HT-29 (cell line): ENCODE measurements at regions not wholly inside any gene's neighbourhood (a gene's known extent, or its start where the extent isn't known, plus 50 kb on each side); places are given as distances from the start of the nearest gene placed in this dataset.
A peak's percentile ranks its signal among the peaks of the same experiment; 100 is the strongest.
"Not testable (repeated sequence)": the region's sequence is repeated elsewhere in the genome, so short reads cannot be mapped to it uniquely, and the experiment has no call there.

ENCODE experiments used
- DNase-seq: peaks from one replicate; pipeline ENCODE4 v3.0.0-alpha.2; 2015; ENCODE audit warnings: low spot score

DNA sequence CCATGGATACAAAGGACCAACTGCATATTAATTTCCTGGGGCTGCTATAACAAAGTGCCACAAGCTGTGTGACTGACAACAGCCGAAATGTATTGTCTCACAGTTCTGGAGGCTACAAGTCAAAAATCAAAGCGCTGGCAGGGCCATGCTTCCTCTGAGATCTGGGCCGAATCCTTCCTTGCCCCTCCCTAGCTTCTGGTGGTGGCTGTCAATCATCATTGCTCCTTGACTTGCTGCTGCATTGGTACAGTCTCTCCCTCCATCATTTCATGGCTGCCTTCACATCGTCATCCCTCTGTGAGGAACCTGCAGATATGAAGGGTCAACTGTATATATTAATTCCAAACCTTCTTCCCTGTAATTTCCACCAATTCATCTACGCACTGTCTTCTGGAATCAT is 118.3 kb downstream of the EXOC5 start:
- no peak for DNase-seq

DNA sequence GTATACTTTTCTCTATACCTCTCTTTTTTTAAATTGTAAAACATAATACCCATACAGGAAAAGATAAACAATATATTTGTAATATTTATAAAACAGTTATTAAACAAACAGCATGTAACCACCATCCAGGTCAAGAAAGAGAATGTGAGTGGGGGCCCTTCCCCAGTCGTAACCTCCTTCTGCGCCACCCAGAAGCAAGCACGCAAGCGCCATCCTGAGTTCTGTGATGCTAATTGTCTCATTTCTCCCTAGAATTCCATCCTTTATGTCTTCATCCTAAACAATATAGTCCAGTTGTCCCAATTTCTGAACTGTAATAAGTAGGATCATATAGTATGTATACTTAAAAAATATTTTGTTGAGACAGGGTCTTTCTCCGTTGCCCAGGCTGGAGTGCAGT is 129.5 kb downstream of the EXOC5 start:
- no peak for DNase-seq

DNA sequence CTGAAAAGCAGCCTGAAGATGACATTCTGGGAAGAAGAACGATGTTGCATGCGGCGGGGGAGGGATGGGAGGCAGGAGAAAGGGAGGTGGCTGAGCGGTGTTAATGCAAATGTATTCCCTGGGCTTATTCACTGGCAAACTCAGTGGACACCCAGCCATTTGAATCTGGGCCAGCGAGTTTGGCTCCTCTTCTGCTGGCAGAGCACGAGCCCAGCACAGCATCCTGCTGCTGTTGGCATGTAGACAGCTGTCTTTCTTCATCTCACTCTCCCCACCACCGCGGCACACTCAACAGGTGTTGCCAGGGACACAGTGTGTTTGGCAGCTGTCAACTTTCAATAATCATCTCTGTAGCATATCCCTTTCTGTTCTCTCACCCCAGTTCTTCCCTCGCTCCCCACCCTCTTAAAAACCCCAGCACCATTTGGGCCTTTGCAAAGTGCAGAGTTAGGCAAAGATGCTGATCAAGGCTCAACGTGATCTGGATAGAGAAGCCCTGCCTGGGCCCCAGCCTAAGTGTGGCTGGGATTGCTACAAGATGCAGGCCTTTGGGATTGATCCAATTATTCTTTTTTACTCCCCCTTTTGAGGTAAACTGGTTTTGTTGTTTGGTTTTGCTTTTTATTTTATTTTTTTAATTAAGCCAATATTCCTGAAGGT is 131.9 kb downstream of the EXOC5 start:
- DNase-seq, result no peak

DNA sequence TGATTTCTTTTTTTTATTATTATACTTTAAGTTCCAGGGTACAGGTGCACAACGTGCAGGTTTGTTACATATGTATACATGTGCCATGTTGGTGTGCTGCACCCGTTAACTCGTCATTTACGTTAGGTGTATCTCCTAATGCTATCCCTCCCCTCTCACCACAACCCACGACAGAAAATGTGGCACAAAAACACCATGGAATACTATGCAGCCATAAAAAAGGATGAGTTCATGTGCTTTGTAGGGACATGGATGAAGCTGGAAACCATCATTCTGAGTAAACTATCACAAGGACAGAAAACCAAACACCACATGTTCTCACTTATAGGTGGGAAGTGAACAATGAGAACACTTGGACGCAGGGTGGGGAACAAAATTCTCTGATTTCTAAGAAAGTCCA is 140.9 kb downstream of the EXOC5 start:
- DNase-seq, result not testable (repeated sequence)

DNA sequence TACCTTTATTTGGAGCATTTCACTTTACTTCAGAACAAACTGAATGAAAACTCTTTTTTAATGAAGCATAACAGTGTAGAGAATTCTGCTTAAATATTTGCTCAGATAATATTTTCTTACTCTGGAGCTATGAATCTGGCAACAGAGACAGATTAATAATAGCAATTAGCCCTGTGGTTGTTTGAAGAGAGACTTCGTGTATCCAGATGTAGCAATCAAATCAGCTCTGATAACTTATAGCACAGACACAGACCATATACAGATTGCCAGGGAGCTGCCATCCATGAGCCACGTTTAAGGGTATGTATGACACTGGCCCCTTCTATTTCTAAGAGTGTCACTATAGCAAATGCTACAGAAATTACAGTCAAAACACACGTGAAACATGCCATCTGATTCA is 146.6 kb downstream of the EXOC5 start:
- DNase-seq, result no peak

DNA sequence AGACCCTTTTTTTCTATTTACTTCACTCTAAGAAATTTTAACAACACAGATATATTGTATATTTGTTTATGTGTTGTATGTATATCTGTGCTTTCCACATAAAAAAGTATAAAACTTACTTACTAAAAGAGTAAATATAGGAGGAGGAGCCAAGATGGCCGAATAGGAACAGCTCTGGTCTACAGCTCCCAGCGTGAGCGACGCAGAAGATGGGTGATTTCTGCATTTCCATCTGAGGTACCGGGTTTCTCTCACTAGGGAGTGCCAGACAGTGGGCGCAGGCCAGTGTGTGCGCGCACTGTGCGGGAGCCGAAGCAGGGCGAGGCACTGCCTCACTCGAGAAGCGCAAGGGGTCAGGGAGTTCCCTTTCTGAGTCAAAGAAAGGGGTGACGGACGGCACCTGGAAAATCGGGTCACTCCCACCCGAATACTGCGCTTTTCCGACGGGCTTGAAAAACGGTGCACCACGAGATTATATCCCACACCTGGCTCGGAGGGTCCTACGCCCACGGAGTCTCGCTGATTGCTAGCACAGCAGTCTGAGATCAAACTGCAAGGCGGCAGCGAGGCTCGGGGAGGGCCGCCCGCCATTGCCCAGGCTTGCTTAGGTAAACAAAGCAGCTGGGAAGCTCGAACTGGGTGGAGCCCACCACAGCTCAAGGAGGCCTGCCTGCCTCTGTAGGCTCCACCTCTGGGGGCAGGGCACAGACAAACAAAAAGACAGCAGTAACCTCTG is 156.5 kb downstream of the EXOC5 start:
- peak; percentile 14 for DNase-seq

DNA sequence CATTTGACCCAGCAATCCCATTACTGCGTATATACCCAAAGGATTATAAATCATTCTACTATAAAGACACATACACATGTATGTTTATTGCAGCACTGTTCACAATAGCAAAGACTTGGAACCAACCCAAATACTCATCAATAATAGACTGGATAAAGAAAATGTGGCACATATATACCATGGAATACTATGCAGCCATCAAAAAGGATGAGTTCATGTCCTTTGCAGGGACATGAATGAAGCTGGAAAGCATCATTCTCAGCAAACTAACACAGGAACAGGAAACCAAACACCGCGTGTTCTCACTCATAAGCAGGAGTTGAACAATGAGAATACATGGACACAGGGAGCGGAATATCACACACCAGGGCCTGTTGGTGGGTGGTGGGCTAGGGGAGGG is 158.3 kb downstream of the EXOC5 start:
- not testable (repeated sequence) for DNase-seq

DNA sequence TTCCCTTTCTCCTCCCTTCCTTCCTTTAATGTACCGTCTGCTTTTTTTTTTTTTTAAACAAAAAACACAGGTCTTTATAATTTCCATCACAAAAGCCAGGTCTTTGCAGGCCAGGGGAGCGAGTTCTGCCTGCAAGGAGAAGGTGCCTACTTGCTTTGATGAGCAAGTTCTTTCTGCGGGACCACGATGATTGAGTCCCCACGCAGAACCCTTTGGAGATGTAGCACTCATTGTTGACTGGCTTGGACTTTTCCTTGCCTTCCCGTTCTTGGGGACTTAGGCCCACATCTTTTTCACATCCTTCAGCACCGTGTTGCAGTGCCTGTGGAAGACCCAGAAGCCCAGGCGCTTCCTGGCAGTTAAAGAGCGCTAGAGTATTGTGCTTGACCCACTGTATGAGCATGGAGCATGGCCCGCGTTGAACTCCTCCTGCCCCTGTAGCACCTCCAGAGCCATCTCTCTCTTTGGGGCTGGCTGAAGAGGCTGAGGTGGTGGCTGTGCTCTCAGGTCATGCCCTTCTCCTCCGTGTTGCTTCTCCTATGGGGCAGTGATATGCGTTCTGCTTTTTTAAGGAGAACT is 177.6 kb downstream of the EXOC5 start:
- no peak for DNase-seq

DNA sequence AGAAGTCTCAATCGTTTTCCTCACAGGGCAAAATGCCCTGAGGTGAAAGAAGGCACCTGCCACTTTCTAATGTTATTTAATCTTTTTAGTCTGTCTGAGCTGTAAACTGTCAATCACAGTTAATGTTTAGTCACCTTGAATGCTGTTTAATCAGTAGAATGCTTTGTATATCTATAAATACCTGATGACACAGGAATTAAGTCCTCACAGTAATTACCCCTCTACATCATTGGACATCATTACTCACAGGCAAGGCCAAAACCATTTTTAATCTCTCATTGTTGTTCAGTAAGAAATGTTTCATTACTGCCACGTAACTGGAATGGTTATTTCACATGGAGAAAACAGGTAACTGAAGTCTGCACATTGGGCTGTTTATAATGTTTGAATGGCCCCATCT is 178.8 kb downstream of the EXOC5 start:
- no peak for DNase-seq

DNA sequence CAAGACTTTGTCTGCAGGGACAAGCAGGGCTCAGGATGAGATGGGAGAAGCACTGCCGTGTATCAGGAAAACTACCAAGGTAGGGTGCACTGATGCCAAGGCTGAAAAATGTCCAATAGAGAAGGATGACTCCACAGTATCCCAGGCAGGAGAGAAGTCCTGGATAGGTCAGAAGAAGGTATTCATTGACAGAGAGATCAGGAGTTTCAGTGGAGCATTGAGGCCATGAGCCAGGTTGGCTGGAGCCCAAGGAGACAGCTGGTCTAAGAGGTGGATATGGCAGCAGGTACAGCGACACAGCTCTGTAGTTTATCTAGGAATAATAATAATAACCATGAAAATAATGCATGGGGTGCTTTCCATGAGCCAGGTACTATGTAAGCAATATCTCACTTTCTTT is 180.9 kb downstream of the EXOC5 start:
- no peak for DNase-seq

DNA sequence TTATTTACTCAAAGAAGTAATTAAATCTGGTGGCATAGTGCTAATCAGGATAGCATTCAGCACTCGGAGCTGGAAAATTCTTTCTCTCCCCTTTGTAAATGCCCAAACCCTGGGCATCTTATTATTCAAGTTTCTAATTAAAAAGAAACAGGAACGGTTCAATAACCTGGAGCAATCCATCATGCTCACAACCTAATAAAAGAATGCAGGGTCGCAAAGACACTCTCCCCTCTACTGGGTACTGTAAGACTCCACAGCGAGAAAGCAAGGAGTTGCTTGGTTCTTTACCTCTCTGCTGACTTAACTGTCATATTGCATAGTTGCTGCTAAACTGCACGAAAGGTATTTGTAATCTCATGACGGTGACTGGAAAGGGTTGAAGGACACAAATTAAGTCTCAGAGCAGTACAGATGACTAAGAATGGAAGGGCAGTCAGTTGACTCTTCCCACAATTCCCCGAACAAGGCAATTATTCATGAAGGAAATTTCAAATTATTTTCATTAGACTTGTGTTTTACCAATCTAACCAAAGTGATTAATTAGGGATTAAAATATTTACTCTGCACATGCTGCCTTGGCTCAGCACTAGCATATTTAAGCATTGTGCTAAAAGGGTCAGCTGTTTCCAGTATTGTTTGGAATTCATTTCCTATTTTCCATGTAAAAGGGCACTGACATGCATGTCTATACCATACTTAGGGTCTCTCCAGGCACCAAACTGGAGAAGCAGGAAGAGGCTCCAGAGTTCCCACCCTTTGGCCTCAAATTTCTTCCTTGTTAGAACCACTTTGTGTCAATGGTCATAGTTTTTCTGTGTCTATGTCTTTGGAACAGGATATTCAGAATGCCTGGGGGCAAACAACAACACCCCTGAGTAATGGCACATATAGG is 182.2 kb downstream of the EXOC5 start:
- no peak for DNase-seq

DNA sequence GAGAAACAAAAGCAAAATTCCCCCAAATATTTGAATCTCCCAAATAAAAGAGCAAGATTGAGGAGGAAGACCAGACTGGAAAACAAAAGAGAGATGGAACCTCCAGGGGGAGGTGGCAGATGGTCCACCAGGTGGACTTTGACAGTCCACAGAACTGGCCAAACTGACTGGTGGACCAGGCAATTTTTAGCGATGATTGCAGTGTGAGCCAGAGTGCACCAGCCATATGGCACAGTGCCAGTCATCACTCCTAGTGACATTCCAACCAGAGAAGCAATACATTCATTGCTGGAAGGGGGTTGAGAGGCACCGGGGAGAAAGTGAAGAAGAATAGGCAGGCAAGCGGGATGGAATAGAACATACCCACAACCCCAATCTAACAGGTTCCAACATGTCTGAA is 182.9 kb downstream of the EXOC5 start:
- DNase-seq, result no peak

DNA sequence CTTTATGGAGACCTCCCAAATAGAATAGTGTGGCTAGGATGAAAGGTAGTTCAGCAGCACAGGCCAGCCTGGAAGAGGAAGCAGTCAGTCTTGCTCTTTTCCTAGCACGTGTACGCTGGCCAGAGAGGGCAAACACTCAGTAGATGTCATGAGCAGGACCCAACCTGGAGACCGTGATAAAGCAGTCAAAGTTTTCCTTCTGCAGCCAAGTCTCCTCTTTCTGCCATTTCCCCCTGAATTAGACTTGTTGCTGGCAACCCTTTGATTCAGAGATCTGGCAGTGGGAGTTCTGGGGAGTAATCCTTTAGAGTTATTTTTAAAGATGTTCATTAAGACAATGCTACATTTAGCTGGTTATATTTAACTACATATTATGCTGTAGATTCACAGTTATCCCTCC is 183.7 kb downstream of the EXOC5 start:
- DNase-seq, result no peak

DNA sequence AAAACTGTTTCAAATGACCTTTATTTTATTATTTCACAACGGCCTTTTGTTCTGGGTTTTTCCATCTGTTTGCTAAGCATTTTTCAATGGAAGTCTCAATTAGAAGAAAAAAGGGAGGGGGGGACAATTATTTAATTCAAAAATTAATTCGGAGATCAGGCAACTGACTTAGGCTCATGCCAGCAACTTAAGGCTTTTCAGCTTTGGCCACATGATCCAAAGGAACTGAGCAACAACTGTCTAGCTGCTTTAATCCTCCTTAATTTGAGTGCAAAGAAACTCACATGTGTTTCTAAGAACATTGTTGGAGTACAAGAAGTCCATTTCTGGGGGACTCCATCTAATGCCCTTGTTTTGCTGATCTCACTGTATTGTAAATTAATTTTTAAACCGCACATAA is 188.0 kb downstream of the EXOC5 start:
- DNase-seq, result no peak

DNA sequence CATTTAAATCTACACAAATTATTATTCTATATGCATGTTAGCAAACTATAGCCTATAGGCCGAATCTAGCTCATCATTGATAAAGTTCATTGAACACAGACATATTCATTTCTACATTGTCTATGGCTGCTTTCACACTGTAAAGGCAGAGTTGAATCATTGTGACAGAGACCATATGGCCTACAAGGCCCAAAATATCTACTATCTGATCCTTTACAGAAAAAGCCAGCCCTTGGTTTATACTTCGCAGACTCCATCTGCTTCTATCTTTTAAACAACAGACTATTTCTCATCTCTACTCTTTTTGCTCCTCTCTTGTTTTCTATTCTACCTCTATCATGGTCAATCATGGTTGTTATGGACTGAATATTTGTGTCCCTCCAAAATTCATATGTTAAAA is 190.7 kb downstream of the EXOC5 start:
- no peak for DNase-seq

DNA sequence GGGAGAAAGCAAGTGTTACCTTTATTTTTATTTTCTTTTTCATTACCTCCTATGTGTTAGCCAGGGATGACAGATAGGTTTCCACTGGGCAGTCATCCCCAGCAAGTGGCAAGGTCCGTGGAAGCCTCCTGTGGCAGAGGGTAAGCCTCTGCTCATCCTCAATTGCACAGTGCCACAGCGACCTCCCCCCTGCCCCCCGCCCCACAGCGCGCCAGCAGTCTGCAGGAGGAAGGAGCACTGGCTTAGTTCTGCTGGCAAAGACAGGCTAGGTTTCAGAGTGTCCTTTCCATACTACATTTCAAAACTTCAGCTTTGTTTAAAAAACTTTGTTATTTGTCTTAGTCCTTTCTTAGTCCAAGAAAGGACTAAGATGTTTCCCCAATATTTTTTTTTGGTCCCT is 194.7 kb downstream of the EXOC5 start:
- DNase-seq, result no peak

DNA sequence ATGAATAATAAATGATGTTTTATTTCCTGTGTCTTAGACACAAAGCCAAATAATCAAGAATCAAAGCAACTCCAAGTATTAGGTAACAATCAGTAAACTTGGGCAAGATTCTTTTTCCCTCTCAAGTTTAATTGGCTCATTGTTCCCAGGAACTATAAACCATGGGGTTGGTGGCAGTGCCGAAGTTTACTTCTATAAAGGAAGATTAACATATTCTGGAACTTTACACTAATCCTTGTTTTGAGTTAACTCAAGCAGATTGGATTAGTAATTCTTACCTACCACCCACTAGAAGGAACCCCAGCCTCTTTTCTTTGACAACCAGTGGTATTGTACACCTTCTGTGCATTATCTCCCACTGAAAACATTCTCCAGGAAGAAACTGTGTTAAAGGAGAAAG is 197.1 kb downstream of the EXOC5 start:
- no peak for DNase-seq

DNA sequence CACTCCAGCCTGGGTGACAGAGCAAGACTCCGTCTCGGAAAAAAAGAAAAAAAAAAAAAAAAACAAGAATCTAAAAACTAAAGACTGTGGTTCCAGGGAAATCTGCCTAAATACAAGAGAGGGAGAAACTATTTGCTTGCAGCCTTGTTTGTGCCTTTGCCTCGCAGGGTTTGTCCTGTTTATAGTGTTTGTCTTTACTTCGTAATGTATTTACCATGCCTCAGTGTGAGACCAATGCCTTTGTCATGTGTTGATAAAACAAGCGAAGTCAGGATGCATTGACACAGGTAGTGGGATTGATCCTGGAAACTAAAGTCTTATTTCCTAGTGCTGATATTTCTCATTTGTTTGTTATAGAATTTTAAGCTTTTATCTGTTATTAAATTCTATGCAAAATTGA is 199.0 kb downstream of the EXOC5 start:
- DNase-seq, result no peak

DNA sequence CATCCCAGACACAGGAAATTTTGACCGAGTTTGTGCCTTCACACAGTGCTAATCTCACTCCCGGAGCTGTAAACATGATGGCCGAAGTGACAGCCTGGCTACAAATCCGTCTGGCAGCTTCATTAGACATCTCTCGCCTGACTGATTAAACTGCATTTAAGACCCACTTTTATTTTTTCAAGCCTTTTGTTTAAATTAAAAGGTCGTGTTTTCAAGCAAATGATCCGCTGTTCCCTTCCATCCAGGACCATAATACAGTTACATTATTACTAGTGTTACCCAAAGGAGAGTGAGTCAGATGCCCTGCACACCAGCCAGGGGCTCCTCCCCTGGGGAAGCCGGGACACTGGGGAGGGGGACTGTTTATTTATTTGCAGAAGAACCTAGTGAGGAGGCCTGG is 200.2 kb downstream of the EXOC5 start:
- DNase-seq, result no peak

DNA sequence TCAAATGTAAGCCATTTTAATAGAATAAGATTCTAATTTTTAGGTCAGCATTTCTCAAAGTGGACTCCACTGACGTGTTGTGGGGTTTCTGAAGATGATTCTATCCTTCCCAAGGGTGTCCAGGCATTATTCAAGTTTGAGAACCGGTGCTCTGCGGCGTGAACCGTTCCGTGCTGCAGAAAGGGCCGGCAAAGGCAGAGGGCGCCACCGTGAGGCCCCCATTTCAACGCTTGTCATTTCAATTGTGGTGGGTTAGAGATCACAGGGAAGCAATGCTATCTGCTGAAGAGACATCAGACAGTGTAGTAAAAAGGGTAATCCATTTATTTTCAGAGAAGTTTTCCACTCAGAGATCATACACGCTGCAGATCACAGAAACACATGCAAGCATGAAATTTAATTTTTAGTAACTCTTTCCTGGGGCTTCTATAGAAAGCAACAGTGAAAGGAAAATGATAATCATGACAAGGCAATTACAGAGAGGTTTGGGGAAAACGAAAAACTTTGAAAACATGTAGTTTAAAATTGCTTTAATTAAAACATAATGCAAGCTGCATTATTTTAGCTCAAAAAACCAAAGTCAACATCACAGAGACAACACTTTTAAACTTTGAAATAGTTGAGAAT is 201.7 kb downstream of the EXOC5 start:
- peak; percentile 32 for DNase-seq

DNA sequence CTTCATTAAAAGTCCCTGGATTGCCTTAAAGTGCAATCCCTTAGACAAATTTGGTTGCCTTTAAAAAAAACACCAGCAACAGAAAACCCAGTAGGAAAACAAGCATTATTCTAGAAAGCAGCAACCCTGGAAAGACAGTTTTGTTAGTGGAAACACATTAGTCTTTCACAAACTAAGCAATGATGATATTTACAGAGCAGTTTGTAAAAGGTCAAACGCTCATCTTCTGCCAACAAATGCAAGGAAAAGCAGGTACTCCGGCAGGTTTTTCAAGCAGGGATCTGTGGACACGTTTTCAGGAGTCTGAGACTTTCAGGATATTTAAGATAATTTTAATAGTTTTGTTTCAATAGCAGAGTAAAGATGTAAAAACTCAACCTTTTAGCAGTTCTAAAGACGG is 202.2 kb downstream of the EXOC5 start:
- DNase-seq, result no peak
